ENCODE measurements at regions not wholly inside any gene's neighbourhood (a gene's known extent, or its start where the extent isn't known, plus 50 kb on each side); places are given as distances from the start of the nearest gene placed in this dataset.
"Not testable (repeated sequence)": the region's sequence is repeated elsewhere in the genome, so short reads cannot be mapped to it uniquely, and the experiment has no call there.

- not testable (repeated sequence) for DNase-seq
Measured at GRCh38 chr1:143839182-143839581, 132.6 kb downstream of the FAM72C start.

GRCh38 chr1:143838598-143838929 is 133.2 kb downstream of the FAM72C start:
- DNase-seq, result not testable (repeated sequence)

GRCh38 chr1:143837924-143838597 is 133.7 kb downstream of the FAM72C start:
- not testable (repeated sequence) for DNase-seq

- not testable (repeated sequence) for DNase-seq
Measured at GRCh38 chr1:143833376-143833775, 138.4 kb downstream of the FAM72C start.

- DNase-seq, result not testable (repeated sequence)
Measured at GRCh38 chr1:143832379-143832716, 139.4 kb downstream of the FAM72C start.

- not testable (repeated sequence) for DNase-seq
Measured at GRCh38 chr1:143831479-143832378, 140.1 kb downstream of the FAM72C start.

GRCh38 chr1:143826162-143826561 is 145.6 kb downstream of the FAM72C start:
- DNase-seq, result not testable (repeated sequence)

GRCh38 chr1:143824266-143824665 is 147.5 kb downstream of the FAM72C start:
- DNase-seq, result not testable (repeated sequence)

GRCh38 chr1:143820058-143820457 is 151.7 kb downstream of the FAM72C start:
- not testable (repeated sequence) for DNase-seq

- not testable (repeated sequence) for DNase-seq
Measured at GRCh38 chr1:143816369-143816768, 155.4 kb downstream of the FAM72C start.

GRCh38 chr1:143805374-143805773 is 166.4 kb downstream of the FAM72C start:
- not testable (repeated sequence) for DNase-seq

- not testable (repeated sequence) for DNase-seq
Measured at GRCh38 chr1:143804707-143805356, 167.0 kb downstream of the FAM72C start.

GRCh38 chr1:143803927-143804411 is 167.8 kb downstream of the FAM72C start:
- peak; percentile 8 for DNase-seq

GRCh38 chr1:143803095-143803494 is 168.7 kb downstream of the FAM72C start:
- not testable (repeated sequence) for DNase-seq

GRCh38 chr1:143799568-143800187 is 172.1 kb downstream of the FAM72C start:
- DNase-seq, result not testable (repeated sequence)

- not testable (repeated sequence) for DNase-seq
Measured at GRCh38 chr1:143796369-143796768, 175.4 kb downstream of the FAM72C start.

- not testable (repeated sequence) for DNase-seq
Measured at GRCh38 chr1:143792047-143792937, 179.5 kb downstream of the FAM72C start.

GRCh38 chr1:143786381-143786780 is 185.4 kb downstream of the FAM72C start:
- DNase-seq, result not testable (repeated sequence)

- DNase-seq, result not testable (repeated sequence)
Measured at GRCh38 chr1:143785883-143786282, 185.9 kb downstream of the FAM72C start.

- DNase-seq, result not testable (repeated sequence)
Measured at GRCh38 chr1:143784239-143784882, 187.4 kb downstream of the FAM72C start.

- not testable (repeated sequence) for DNase-seq
Measured at GRCh38 chr1:143778178-143778577, 193.6 kb downstream of the FAM72C start.

Data from activated CD8-positive, alpha-beta memory T cell treated with anti-CD3 and anti-CD28 coated beads, Interleukin-2, amount 50 U/mL, for 4 hours (primary cell).